ENCODE measurements at regions not wholly inside any gene's neighbourhood (a gene's known extent, or its start where the extent isn't known, plus 50 kb on each side); places are given as distances from the start of the nearest gene placed in this dataset.

DNA sequence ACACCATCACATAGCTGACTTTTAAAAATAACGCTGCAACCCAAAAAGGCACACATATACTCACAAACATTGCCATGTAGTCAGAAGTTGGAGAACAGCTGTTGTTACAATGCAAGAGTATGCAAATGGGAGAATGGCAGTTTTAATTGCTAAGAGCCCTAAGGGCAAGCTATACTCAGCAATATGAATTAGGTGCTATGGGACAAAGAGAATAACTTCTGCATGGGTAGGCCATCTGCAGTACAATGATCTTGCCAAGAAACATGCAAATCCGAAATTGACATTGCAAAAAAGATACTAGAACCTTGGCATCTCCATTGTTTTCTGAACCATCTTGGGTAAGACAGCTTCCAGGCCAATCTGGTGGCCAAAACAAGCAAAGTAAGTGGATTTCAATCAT, 697.8 kb downstream of the LRRIQ3 start:
- no peaks in the 10 kb centered on the region for H3K9me2 ChIP-seq (replicated peaks; ENCODE audit: insufficient read depth, low read length)
- H3F3A ChIP-seq (ENCODE audit: insufficient read depth, low read length): no peaks in the 10 kb centered on the region
- no peak overlapping the region for H3K9ac ChIP-seq (ENCODE audit: low read length)
- no peak overlapping the region for H2AFZ ChIP-seq (ENCODE audit: low read length)
- H3K4me1 ChIP-seq (ENCODE audit: low read length): no peaks in the 10 kb centered on the region
- H3K27me3 ChIP-seq (replicated peaks; ENCODE audit: insufficient read depth, low read length): no peaks in the 10 kb centered on the region
- no peak for DNase-seq
- TF ChIP-seq EZH2phosphoT487 (IDR thresholded peaks at IDR 0.05; ENCODE audit: low read length) (no peak), EZH2 (optimal IDR thresholded peaks at IDR 0.05; ENCODE audit: low read depth, low read length) (no peak), CTCF (IDR thresholded peaks at IDR 0.05; ENCODE audit: low read length) (no peak)
- H4K20me1 ChIP-seq (ENCODE audit: insufficient read depth, low read length): no peaks in the 10 kb centered on the region
- H3K79me2 ChIP-seq (ENCODE audit: low read length): no peaks in the 10 kb centered on the region
- no peak overlapping the region for H3K27ac ChIP-seq (ENCODE audit: low read length)
- H3K9me3 ChIP-seq (replicated peaks; ENCODE audit: insufficient read depth, low read length): no peaks in the 10 kb centered on the region
- H3K36me3 ChIP-seq (replicated peaks; ENCODE audit: insufficient read depth, low read length): no peaks in the 10 kb centered on the region
- no peak overlapping the region for H3K4me2 ChIP-seq (ENCODE audit: low read depth, low read length)
- H3K4me3 ChIP-seq (ENCODE audit: low read length): no peak overlapping the region

DNA sequence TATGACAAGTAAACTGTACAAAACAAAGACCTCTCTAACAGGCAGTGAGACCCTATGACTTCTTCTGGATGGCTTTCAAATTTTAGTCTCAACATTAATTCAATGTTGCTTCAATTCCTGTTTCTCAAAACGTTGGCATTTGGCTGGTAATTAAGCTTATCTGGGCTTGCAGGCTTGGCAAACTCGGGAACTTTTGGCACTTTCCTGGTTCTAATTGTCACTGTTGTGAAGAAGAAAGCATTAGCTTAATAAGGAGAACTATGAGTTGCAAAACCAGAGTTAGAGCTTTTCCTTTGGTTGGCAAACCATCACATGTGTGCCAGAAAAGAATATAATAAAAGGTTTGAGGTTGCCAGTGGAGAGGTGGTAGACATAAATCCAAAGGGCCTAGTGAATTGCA, 698.3 kb downstream of the LRRIQ3 start:
- Histone ChIP-seq H3K9me3 (replicated peaks; ENCODE audit: insufficient read depth, low read length) (no peaks in the 10 kb centered on the region), H3F3A (ENCODE audit: insufficient read depth, low read length) (no peaks in the 10 kb centered on the region), H3K4me1 (ENCODE audit: low read length) (no peaks in the 10 kb centered on the region), H3K9me2 (replicated peaks; ENCODE audit: insufficient read depth, low read length) (no peaks in the 10 kb centered on the region), H2AFZ (ENCODE audit: low read length) (no peak overlapping the region), H3K4me2 (ENCODE audit: low read depth, low read length) (no peak overlapping the region), H3K9ac (ENCODE audit: low read length) (no peak overlapping the region), H3K4me3 (ENCODE audit: low read length) (no peak overlapping the region), H3K36me3 (replicated peaks; ENCODE audit: insufficient read depth, low read length) (no peaks in the 10 kb centered on the region), H4K20me1 (ENCODE audit: insufficient read depth, low read length) (no peaks in the 10 kb centered on the region), H3K79me2 (ENCODE audit: low read length) (no peaks in the 10 kb centered on the region), H3K27me3 (replicated peaks; ENCODE audit: insufficient read depth, low read length) (no peaks in the 10 kb centered on the region), H3K27ac (ENCODE audit: low read length) (no peak overlapping the region)
- no peak for DNase-seq
- TF ChIP-seq EZH2 (optimal IDR thresholded peaks at IDR 0.05; ENCODE audit: low read depth, low read length) (no peak), CTCF (IDR thresholded peaks at IDR 0.05; ENCODE audit: low read length) (no peak)

GRCh38 chr1:73491621-73492020, 706.4 kb downstream of the LRRIQ3 start:
- no peak overlapping the region for H3K4me3 ChIP-seq (ENCODE audit: low read length)
- no peak overlapping the region for H3K9ac ChIP-seq (ENCODE audit: low read length)
- no peaks in the 10 kb centered on the region for H3K79me2 ChIP-seq (ENCODE audit: low read length)
- no peak overlapping the region for H3K27ac ChIP-seq (ENCODE audit: low read length)
- no peak overlapping the region for H2AFZ ChIP-seq (ENCODE audit: low read length)
- no peaks in the 10 kb centered on the region for H3K9me2 ChIP-seq (replicated peaks; ENCODE audit: insufficient read depth, low read length)
- no peaks in the 10 kb centered on the region for H3K9me3 ChIP-seq (replicated peaks; ENCODE audit: insufficient read depth, low read length)
- H3K4me2 ChIP-seq (ENCODE audit: low read depth, low read length): no peak overlapping the region
- H4K20me1 ChIP-seq (ENCODE audit: insufficient read depth, low read length): no peaks in the 10 kb centered on the region
- DNase-seq: no peak
- no peak for TF ChIP-seq CTCF (IDR thresholded peaks at IDR 0.05; ENCODE audit: low read length)
- no peak for TF ChIP-seq EZH2phosphoT487 (IDR thresholded peaks at IDR 0.05; ENCODE audit: low read length)
- TF ChIP-seq EZH2 (optimal IDR thresholded peaks at IDR 0.05; ENCODE audit: low read depth, low read length): no peak
- H3K27me3 ChIP-seq (replicated peaks; ENCODE audit: insufficient read depth, low read length): no peaks in the 10 kb centered on the region
- no peaks in the 10 kb centered on the region for H3F3A ChIP-seq (ENCODE audit: insufficient read depth, low read length)
- H3K36me3 ChIP-seq (replicated peaks; ENCODE audit: insufficient read depth, low read length): no peaks in the 10 kb centered on the region
- no peaks in the 10 kb centered on the region for H3K4me1 ChIP-seq (ENCODE audit: low read length)
